Large intestine (tissue), 3 donors: ENCODE measurements at regions not wholly inside any gene's neighbourhood (a gene's known extent, or its start where the extent isn't known, plus 50 kb on each side); places are given as distances from the start of the nearest gene placed in this dataset.

Source experiments
- DNase-seq, 2 donors: peaks; one replicate each; pipeline versions ENCODE4 v3.0.0 to v3.0.0-alpha.2; 2013
- H3K27ac ChIP-seq: one replicate; pipeline ENCODE4 v1.5.1; 2013; ENCODE audit warnings: low read length
- H3K27me3 ChIP-seq: 2 replicates; pipeline ENCODE4 v1.6.1; 2013; ENCODE audit warnings: low read length; ENCODE audit not compliant: control insufficient read depth, insufficient read depth
- H3K36me3 ChIP-seq: 2 replicates; pipeline ENCODE4 v1.6.1; 2013; ENCODE audit warnings: low read length; ENCODE audit not compliant: control insufficient read depth, insufficient read depth
- H3K4me1 ChIP-seq: one replicate; pipeline ENCODE4 v1.6.1; 2013; ENCODE audit warnings: low read length; ENCODE audit not compliant: control insufficient read depth, insufficient read depth
- H3K4me3 ChIP-seq: one replicate; pipeline ENCODE4 v1.5.1; 2013; ENCODE audit warnings: low read length
- H3K9me3 ChIP-seq: one replicate; pipeline ENCODE4 v1.6.1; 2013; ENCODE audit warnings: mild to moderate bottlenecking, low read depth, low read length, moderate library complexity; ENCODE audit not compliant: control insufficient read depth
- WGBS: methylation state at CpG from one replicate; pipeline ENCODE4 v1.1.5; 2013; ENCODE audit warnings: low lambda C conversion rate; ENCODE audit not compliant: insufficient coverage; 5-methylcytosine and 5-hydroxymethylcytosine counted together

DNA sequence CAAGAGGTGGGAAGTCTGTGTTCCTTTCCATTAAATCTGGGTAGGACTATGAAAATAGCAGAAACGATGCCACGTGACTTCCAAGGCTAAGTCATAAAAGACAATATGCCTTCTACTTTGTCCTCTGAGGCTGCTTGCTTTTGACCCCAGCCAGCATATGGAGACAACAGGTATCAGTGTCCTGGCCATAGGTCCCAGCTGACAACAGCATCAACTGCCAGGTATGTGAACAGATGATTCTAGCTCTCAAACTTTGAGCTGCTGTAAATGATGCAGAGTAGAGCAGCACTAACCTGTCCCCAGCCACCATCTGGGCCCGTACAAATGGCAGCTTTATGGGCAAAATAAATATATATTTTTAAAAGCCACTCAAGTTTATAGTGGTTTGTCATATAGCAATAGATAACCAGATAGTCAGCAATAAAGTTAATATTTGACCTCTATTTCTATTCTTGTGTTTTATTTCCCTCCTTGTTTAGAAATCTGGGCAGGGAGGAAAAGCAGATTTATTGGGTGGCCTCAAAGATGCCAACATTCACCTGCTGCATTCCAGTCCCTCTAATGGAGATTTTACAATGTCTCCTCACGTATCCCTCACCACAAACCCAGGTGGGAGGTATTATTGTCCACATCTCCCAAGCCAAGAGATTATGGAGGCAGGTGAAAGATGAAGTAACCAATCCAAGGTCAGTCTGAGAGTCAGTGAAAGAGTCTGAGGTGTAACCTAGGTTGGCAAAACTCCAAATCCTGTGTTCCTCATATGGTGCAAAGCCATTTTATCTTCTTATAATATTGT, 209.6 kb upstream of the LARGE1 start:
- Histone ChIP-seq H3K27me3 (no peaks in the 10 kb centered on the region), H3K27ac (no peak overlapping the region), H3K36me3 (no peaks in the 10 kb centered on the region), H3K9me3 (no peaks in the 10 kb centered on the region), H3K4me3 (no peak overlapping the region), H3K4me1 (no peaks in the 10 kb centered on the region)
- WGBS, result no CpG with 5 or more reads among the region's 4 CpGs
- peak; percentile 23 to 49 for DNase-seq

DNA sequence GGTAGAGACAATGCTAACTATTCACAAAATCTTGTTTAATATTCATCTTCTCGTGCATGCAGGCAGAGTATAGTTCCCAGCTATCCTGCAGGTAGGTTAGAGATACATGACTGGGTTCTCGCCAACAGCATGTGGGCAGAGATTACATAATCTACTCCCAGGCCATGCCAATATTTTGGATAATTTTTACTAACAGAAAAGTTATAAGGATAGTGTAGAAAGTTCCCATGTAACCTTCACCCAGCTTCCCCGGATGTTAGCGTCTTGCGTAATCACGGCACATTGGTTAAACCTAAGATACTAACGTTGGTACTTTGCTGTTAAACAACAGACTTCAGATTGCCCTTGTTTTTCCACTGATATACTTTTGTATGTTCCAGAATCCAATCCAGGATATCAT, 215.5 kb upstream of the LARGE1 start:
- Histone ChIP-seq H3K27me3 (no peaks in the 10 kb centered on the region), H3K4me1 (no peaks in the 10 kb centered on the region), H3K4me3 (no peak overlapping the region), H3K27ac (no peak overlapping the region), H3K9me3 (no peaks in the 10 kb centered on the region), H3K36me3 (no peaks in the 10 kb centered on the region)
- WGBS, result 81% methylated on average over 5 of the region's 7 CpGs
- no peak for DNase-seq

DNA sequence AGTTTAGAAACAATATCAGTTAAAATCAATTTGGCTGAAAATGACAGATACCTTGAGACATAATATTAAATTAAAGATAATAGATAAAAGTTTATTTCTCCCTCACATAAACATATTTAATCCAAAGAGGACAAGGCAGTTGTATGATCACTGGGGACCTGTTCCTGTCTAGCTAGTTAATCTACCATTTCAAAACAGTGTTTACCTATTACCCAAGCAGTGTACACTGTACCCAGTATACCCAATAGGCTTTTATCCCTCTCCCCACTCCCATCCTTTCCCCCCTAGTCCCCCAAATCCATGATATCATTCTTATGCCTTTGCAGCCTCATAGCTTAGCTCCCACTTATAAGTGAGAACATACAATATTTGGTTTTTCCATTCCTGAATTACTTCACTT, 229.7 kb upstream of the LARGE1 start:
- no peak overlapping the region for H3K27ac ChIP-seq
- no peaks in the 10 kb centered on the region for H3K9me3 ChIP-seq
- no peaks in the 10 kb centered on the region for H3K27me3 ChIP-seq
- no peaks in the 10 kb centered on the region for H3K4me1 ChIP-seq
- no peak for DNase-seq
- no peak overlapping the region for H3K4me3 ChIP-seq
- no peaks in the 10 kb centered on the region for H3K36me3 ChIP-seq

DNA sequence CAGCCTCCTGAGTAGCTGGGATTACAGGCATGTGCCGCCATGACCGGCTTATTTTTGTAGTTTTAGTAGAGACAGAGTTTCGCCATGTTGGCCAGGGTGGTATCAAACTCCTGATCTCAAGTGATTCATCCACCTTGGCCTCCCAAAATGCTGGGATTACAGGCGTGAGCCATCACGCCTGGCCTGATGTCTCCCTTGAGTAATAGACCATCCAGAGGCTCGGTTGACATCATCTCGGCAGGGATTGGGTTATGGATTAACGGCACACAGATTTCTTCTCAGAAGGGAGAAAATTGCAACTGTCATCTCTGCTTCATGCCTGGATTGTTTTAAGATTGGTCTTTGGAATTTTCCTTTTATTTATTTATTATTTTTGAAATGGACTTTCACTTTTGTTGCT, 239.2 kb upstream of the LARGE1 start:
- DNase-seq, result no peak
- H3K4me3 ChIP-seq, result no peak overlapping the region
- no peaks in the 10 kb centered on the region for H3K9me3 ChIP-seq
- no peak overlapping the region for H3K27ac ChIP-seq
- H3K36me3 ChIP-seq, result no peaks in the 10 kb centered on the region
- peaks cover 3% of the 10 kb centered on the region for H3K27me3 ChIP-seq
- WGBS, result 100% methylated on average over 1 of the region's 8 CpGs
- H3K4me1 ChIP-seq, result no peaks in the 10 kb centered on the region

DNA sequence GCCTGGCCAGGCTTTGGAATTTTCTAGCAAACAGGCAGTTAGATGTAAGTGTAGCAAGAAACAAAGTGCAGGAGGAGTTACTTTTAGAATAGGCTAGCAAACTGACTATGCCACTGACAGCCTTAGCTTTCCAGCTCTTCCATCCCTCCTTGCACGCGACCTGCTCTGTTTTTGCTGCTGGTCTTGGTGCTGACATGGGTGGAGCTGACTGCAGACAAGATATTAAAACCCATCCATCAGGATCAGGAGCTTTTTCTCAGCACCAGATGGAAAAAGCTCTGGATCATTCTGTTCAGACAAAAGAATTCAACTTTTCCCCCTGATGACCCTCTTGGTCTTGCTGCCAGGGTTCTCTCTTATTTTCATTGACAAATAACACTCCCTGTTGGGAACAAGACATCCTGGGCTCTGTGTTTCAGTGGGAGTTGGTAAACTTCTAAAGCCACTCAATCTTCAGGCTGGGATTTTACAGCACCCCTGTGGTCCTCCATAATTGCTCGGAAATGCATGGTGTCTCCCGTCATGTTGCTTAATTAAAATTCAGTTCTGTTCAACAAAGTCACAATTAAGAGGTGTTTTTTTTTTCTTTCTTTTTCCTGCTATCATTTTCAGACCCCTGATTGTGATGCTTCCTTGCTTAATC, 240.0 kb upstream of the LARGE1 start:
- no peaks in the 10 kb centered on the region for H3K9me3 ChIP-seq
- no peak overlapping the region for H3K4me3 ChIP-seq
- H3K4me1 ChIP-seq, result no peaks in the 10 kb centered on the region
- 73% methylated on average over 2 of the region's 4 CpGs for WGBS
- no peak for DNase-seq
- H3K36me3 ChIP-seq, result no peaks in the 10 kb centered on the region
- H3K27me3 ChIP-seq, result peaks cover 3% of the 10 kb centered on the region
- no peak overlapping the region for H3K27ac ChIP-seq

DNA sequence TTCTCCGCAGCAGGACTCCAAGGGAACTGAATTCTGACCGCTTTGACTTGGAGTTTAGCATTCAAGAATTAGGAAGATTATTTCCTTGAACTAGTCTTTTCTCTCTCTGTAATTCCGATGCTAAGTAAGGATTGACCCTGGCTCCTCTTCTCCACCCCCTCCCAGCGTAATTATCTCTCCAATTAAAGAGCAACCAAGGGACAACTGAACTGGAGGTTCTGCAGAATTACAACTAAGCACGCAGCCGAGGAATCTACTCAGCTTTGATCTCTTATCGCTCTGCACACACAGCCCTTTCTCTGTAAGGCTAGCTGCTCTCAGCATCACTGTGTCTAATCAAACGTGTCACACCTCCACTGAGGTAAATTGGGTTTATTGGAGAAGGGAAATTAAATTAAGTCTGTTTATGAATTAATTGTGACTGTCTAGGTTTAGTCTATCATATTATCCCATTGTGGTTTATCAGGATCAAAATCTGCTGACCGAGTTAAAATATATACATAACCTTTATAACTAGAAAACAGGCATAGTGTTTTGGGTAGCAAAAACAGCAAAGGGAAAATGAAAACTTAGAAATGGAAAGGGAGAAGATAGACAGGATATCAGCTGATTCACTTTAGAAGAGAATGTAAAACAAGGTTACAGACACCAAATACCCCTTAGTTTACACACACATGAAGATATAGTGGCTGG, 241.3 kb upstream of the LARGE1 start:
- Histone ChIP-seq H3K27ac (no peak overlapping the region), H3K9me3 (no peaks in the 10 kb centered on the region), H3K27me3 (peaks cover 3% of the 10 kb centered on the region), H3K36me3 (no peaks in the 10 kb centered on the region), H3K4me1 (no peaks in the 10 kb centered on the region), H3K4me3 (no peak overlapping the region)
- WGBS, result 35% methylated on average over 4 of the region's 9 CpGs
- DNase-seq, result no peak

DNA sequence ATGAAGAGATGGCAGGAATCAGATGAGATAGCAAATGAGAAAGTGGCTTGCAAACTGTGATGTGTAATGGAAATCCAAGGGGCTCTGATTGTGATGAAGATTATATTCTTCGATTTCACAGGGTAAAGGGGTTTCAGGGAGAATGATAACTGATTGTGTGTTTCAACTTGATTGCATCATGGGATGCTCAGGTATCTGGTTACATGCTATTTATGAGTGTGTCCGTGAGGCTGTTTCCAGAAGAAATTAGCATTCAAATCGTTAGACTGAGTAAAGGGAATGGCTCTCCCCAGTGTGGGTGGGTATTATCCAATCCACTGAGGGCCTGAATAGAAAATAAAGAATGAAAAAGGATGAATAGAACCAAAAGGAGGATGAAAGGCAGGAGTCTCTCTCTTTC, 278.7 kb upstream of the LARGE1 start:
- no peak for DNase-seq
- Histone ChIP-seq H3K4me1 (no peaks in the 10 kb centered on the region), H3K4me3 (no peak overlapping the region), H3K27ac (no peak overlapping the region), H3K9me3 (no peaks in the 10 kb centered on the region), H3K36me3 (no peaks in the 10 kb centered on the region), H3K27me3 (no peaks in the 10 kb centered on the region)
- 64% methylated on average over 2 of the region's 3 CpGs for WGBS

DNA sequence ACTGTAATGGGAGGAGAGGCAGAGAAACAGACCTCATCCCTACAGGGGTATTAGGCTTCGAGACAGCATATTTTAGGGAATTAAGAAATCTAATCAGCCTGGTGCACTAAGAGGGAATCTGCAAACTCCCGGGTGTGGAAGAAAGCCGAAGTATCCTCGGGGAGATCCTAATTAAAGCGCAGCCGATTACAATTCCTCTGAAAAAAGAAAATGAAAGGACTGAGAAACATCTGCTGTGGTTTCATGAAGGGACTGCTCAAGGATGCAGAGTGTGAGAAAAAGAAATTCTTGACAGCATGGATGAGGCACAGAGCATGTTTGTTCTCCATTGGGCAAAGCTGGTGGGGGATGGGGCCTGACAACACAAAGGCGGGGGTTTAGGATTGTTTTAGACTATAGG, 290.0 kb upstream of the LARGE1 start:
- no peak overlapping the region for H3K4me3 ChIP-seq
- no CpG with 5 or more reads among the region's 7 CpGs for WGBS

DNA sequence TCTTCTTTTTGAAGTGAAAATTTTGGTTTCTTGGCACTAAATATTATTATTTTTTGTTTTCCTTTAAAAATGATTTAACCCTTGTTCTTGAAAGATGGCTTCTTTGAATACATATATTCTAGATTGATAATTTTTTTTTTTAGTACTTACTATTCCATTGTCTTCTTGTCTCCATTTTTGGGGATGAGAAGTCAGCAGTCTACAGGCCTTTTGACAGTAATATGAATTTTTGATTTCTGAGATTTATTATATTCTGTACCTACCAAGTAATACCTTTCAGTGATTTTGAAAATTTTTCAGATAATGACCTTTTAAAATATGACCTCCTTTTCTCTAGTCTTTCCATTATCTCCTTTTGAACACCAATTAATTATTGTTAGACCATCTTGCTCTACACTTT, 294.1 kb upstream of the LARGE1 start:
- H3K4me1 ChIP-seq, result no peaks in the 10 kb centered on the region
- no peaks in the 10 kb centered on the region for H3K9me3 ChIP-seq
- no peak for DNase-seq
- H3K36me3 ChIP-seq, result no peaks in the 10 kb centered on the region
- H3K27ac ChIP-seq, result no peak overlapping the region
- H3K4me3 ChIP-seq, result no peak overlapping the region
- no peaks in the 10 kb centered on the region for H3K27me3 ChIP-seq

More for the DNA sequence above, 290.0 kb upstream of the LARGE1 start:
- Histone ChIP-seq H3K27ac (no peak overlapping the region), H3K36me3 (no peaks in the 10 kb centered on the region), H3K9me3 (no peaks in the 10 kb centered on the region), H3K27me3 (no peaks in the 10 kb centered on the region), H3K4me1 (no peaks in the 10 kb centered on the region)
- DNase-seq, result no peak

DNA sequence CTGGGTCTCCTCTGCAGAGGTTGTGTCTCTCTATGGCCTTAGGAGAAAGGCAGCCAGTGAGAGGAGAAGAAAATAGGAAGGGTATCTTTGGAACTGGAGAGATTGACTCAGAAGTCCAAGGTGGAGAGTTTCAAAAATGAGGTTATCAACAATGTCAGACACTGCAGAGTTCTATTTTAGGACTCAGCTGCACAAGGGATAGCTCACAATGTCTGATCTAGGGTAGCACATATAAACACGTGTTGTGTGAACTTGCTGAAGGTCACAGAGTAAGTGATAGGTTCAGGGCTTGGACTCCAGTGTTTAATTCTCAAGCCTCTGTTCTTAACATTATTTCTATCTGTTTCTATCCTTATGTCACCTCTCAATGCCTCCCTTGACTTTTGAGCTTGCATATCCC, 305.0 kb upstream of the LARGE1 start:
- no CpG with 5 or more reads among the region's 1 CpG for WGBS
- no peaks in the 10 kb centered on the region for H3K9me3 ChIP-seq
- H3K27ac ChIP-seq, result no peak overlapping the region
- DNase-seq, result no peak
- no peaks in the 10 kb centered on the region for H3K4me1 ChIP-seq
- H3K4me3 ChIP-seq, result no peak overlapping the region
- no peaks in the 10 kb centered on the region for H3K36me3 ChIP-seq
- H3K27me3 ChIP-seq, result no peaks in the 10 kb centered on the region
